DLD1 (cell line): ENCODE measurements at regions not wholly inside any gene's neighbourhood (a gene's known extent, or its start where the extent isn't known, plus 50 kb on each side); places are given as distances from the start of the nearest gene placed in this dataset.

Experiments
- in situ Hi-C: cut with HindIII; loops from 2 replicates; pipeline ENCODE4 v1.10.0; 2017; ENCODE audit warnings: low sequenced_read_pairs

DNA sequence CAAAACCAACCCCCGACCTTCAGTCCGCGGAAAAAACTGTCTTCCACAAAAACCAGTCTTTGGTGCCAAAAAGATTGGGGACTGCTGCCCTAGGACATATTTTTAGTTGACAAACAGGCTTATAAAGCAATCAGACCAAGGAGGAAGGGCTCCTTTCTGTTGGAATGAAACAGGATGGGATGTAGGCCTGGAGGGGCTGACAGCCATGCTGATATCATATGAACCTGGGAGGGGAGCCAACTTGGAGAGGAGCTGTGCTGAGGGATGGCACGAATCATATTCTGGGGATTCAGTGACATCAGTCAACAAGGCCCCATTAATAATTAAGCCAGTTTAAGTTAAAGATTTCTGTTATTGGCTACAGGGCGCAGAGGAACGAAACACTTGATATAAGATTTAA is 225.4 kb upstream of the TSHZ2 start:
- in situ Hi-C loops = no loop called here

DNA sequence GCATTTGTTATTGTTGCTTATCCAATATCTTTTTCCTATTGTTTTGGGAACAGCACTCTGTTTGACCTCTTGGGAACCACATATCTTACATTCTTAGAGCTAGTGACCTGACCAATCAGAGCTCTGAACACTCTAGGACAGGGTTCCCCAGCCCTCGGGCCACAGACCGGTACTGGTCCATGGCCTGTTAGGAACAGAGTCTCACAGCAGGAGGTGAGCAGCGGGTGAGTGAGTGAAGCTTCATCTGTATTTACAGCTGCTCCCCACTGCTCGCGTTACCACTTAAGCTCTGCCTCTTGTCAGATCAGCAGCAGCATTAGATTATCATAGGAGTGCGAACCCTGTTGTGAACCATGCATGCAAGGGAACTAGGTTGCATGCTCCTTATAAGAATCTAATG is 226.0 kb upstream of the TSHZ2 start:
- in situ Hi-C loops = no loop called here

DNA sequence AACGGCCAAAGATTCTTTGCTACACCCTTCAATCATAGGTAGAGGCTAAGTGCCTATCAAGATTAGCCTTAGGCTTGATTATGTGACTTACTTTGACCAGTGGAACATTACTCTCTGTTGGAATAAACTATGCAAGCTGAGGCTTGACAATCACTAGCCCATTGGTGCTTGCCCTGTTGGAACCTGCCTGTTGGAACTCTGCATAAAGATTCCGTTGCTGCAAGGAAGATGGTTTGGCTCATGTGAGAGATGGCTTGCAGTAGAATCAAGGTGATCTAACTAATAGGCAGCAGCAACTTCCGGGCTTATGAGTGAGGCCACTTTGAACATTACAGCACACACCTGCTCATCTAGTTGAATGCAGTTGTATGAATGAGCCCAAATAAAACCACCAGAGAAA is 227.7 kb upstream of the TSHZ2 start:
- in situ Hi-C loops = no loop called here

DNA sequence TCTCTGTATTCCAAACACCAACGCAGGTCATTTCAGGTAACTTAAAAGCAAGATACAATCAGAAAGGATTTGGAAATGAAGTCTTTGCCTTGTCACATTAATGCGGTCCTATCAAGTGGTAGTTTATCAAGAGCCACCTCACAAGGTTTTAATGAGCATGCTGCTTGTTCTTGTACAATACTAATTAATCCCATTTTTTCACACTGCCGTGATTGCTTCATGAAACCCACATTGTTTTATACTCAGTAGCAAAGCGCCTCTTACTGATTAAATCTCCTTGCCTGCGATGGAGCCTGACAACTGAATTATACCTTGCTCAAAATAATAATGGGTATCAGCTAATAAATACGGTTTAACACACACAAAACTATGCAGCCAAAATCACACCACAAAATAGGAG is 234.1 kb upstream of the TSHZ2 start:
- in situ Hi-C loops = no loop called here

DNA sequence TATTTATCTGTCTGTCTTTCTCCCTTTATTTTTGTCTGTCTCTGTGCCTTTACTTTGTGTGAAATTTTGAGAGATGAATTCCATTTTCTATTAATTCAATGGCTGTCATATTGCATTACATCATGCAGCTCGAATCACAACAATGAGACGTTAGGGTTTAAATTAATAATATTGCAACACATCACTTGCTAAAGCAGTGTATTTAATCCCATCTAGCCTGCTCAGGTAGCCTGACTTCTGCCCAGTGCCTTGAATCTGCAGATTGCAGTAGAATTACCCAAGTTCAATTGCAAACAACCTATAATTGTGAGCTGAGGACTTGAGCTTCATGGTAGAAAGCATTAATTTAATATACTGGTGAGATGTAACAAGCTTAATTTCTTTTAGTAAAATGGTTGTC is 235.7 kb upstream of the TSHZ2 start:
- in situ Hi-C loops = no loop called here

DNA sequence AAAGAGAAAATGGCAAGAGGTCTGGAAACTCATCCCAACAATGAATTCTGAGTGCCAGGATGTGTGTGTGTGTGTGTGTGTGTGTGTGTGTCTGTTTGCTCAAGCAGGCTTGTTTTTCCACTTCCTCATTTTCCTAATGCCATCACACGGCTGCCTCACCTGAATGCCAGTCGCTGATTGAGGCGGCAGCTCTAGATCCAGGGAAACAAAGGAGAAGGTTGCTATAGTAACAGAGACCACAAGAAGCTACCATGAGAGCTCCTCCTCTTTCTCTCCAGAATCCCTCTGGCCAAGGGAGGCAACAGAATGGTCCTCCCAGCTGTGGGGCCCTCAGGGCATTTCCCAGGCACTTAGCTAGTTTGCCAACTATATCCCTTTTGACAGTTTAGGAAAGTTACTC is 241.1 kb upstream of the TSHZ2 start:
- in situ Hi-C loops = no loop called here

DNA sequence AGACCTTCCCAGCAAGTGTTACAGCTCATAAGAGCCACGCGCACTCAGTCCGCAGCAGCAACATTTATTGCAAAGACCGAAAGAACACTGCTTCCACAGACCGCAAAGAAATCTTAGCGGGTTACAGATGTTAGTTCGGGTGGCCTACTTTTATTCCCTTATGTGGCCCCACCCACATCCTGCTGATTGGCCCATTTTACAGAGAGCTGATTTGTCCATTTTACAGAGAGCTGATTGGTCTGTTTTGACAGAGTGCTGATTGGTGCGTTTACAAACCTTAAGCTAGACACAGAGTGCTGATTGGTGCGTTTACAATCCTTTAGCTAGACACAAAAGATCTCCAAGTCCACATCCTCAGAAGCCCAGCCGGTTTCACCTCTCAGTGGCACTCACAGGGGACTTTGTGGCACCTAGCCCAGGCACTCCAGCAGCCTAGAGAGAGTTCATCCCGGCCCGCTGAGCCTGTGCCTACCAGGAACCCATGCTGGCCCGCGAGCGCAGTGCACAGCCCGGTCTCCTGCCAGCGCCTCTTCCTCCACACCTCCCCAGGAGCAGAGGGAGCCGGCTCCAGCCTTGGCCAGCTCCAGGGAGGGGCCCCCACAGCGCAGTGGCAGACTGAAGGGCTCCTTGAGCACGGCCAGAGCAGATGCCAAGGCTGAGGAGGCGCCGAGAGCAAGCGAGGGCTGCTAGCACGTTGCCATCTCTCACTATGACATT is 244.3 kb upstream of the TSHZ2 start:
- in situ Hi-C loops = no loop called here

DNA sequence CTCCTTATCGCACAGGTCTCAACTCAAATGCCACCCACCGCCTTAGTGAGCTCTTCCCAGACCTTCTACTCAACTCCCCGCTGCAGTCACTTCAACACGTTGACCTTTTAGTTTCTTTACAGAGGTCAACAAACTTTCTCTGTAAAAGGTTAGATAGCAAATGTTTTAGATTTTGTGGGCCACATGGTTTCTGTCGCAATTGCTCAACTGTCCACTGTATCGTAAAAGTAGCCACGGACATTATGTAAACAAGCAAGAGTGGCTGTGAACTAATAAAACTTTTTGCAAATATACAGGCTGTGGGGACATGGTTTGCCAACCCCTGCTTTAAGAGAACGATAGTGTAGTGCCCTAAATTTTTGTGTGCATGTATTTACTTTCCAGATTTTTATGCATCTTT is 247.6 kb upstream of the TSHZ2 start:
- in situ Hi-C loops = no loop called here

DNA sequence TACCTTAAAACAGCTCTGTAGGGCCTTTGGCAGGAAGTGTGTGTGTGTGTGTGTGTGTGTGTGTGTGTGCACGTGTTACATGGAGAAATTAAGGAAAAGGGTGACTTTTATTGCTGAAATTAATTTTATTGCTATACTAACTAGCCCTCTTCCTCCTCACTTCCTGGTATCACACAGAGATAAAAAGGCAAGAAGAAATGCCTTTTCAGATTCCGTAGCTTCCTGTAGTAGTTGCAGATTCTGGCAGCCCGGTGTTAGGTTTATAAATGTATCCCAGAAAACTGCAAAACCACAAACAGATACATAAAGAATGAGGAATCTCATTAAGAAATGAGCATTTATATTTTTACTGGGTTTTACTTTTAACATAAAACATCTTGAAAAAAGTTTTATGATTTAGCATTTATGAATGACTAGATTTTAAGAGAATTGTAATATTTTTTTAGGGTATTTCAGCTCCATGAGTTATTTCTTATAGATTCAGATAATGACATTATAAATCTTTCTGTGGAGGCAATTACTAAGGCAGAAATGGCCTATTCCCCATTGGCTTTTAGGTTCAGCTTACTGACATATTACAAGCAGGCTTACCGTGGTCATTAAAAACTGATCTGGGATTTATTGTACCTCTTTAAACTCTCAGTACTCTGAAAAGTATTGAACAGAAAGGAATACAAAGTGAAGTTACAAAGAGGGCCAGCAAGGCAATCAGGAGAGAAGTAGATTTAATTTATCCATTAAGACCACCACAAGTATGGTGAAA is 249.1 kb upstream of the TSHZ2 start:
- in situ Hi-C loops = no loop called here

DNA sequence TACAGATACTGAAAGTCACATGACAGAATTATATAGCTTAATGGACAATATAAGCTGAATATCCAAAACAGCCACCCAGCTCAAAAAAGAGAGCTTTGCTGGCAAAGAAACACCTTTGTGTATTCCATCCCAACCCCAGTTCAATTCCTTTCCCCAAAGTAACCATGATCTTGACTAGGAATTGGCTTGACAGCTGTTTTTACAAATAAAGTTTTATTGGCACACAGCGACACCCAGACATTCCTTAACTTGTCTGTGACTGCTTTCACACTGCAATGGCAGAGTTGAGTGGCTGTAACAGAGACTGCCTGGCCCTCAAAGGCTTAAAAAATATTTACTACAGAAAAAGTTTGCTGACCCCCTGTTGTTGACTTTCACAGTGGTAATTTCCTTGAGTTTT is 264.0 kb upstream of the TSHZ2 start:
- in situ Hi-C loops = no loop called here

DNA sequence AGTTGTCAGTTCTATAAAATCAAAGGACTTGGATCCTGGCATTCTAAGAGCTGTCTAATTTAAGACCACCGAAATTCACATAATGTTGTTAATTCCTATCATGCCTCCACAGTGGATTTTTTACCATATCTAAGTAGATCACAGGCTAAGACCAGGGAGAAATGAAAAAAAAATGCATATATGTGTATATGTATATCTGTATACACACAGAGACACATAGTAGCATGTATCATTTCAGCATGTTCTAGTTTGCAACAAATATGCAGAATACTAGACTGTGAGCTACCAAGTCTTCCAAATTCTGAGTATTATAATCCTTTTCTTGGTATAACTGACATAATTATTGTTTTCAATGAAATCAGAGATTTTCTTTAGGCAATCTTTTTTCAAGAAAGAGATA is 267.6 kb upstream of the TSHZ2 start:
- in situ Hi-C loops = no loop called here

DNA sequence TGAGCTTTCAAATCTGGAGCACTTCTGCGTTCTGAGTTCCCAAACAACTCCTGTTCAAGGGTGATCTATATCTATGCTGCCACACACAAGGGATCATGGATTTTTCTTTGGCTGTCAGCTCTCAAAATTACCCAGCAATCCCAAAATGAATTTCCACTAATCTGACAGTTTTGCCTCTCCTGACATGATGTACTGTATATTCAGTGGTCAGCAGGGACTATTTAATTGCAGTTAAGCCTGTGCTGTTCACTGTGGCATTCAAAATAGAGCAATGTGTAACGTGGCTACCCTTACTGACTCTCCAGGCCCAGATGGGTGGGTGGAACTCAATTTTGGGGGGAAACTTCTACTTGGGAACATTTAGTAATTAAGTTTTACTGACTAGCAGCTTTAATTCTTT is 283.8 kb upstream of the TSHZ2 start:
- in situ Hi-C loops = no loop called here

DNA sequence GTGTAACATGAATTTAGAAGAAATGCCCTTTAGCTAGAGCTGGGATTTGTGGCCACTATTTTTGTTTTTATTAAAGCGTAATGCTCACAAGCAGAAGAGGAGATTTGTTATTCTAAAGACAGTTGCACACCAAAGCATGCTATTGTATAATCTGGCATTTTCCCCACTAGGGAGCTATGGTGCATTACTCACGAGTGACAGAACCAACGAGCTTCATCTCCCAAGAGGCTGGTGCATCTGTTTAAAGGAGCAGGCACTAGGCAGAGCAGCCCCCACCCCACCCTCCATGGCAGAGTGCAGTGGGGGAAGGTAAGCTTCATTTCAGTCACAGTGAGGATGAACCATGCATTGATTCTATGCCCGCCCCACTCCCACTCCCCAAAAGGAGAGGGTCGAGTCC is 287.3 kb upstream of the TSHZ2 start:
- in situ Hi-C loops = no loop called here

DNA sequence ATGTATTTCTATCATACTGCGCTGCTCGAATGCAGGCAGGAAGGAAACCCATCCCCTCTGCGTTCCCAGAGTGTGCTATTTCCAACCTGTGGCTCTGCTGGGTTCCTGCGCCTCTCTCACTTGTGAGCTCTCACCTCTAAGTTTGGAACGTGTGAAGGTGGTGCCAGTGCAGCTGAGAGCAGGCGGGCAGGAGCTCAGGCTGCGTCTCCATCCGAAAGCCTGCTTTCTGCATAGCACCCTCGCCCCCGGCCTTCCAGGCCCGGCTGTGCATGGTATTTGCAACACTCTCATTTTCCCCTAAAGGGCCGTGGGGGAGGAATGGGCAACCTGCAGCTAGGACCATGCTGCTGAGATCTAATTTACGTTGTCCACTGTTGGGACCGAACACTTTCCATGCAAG is 288.0 kb upstream of the TSHZ2 start:
- in situ Hi-C loops = no loop called here

DNA sequence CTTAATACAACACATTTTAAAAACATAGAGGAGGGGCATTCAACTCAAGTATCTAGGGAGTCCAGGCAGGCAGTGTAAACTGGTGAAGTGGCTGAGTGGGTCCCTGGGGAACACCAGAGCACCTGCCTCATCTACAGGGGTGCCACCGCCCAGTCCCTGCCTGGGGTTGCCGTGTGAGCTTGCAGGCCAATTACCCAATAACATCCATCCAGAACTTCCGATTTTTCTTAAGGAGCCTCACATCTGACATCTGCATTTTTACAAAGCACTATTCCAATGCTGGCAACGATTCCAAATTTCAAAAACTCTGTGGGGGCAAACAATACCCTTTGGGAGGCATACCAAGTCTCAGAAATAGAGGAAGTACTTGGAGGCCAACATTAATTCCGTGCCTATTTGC is 288.4 kb upstream of the TSHZ2 start:
- in situ Hi-C loops = no loop called here

DNA sequence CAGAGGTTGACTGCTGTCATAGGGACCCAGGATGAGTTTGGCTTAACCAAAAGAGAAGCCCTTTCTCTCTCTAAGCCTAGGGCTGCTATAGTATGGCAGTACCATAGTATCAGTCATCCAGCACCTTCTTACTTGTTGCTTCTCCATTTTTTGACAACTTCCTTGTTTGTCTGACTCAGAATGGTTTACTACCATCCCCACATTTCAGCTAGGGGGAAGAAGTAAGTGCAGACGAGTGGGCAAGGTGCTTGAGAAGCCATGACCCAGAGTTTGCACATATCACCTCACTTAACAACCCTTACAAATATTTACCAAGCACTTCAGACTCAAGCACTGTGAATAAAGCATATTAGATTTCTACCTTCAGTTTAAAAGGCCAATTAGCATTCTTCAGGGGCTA is 289.9 kb upstream of the TSHZ2 start:
- in situ Hi-C loops = no loop called here

DNA sequence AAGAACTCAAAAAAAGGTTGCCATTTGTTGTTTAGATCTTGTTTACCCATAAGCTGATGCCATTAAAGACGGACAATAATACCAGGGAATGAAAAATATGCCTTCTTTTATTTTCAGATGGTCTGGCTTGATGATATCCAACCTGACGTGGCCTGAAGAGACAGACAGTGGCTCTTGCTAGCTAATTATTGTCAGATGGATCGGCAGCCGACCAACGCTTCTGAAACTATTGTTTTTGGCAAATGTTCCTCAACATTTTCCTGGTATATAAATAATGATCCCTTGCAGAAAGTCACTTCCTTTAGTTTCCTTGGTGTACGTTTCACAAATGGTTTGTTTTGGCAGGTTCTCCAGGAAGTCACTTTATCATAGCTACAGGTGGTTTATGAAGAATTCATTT is 290.9 kb upstream of the TSHZ2 start:
- in situ Hi-C loops = no loop called here

DNA sequence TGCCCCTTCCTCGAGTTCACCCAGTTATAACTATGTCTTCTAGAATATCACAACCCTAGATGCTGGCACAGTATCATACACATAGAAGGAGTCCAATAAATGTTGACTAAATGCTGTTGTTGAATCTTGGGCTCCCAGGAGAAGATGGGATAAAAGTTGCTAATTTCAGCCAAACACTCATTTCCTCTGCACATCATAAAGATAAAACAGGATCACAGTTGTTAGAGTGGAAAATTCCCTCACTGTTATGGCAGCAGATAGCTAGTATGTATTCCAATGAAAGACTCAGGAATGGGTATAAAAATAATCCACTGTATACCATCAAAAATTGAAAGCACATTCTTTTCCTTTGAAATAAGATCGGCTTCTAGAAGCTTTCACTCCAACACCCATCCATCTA is 294.9 kb upstream of the TSHZ2 start:
- in situ Hi-C loops = no loop called here

DNA sequence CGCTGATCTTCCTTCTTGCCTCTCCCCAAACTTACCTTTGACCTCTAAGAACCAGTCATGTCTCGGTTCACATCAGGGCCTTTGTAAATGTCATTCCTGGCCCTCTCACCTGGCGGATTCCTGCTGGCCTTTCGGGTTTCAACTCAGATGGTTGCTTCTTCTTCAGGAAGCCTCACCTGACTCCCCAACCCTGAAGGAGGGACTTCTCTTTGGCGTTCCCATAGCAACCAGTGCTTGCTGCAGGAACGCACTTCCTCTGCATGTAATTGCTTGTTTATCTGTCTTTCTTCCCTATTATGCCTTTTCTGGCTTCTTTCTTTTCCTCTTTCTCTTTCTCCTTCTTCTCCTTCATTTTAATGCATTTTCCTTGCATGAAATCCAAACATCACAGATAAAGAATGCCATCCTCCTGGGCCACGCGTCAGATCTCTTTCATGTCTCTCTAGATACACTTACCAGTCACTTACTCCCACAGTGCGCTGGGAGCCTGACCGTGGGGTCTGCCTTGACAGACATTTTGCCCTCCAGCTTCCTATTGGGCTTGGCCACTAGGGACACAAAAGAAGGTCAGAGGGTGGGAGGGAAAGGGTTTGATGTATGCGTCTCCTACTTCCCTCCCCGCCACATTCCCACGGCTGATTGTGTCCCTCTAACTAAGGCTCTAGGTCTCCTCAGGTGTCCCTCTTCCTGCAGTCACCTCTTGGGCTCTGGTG is 295.7 kb upstream of the TSHZ2 start:
- in situ Hi-C loops = no loop called here

DNA sequence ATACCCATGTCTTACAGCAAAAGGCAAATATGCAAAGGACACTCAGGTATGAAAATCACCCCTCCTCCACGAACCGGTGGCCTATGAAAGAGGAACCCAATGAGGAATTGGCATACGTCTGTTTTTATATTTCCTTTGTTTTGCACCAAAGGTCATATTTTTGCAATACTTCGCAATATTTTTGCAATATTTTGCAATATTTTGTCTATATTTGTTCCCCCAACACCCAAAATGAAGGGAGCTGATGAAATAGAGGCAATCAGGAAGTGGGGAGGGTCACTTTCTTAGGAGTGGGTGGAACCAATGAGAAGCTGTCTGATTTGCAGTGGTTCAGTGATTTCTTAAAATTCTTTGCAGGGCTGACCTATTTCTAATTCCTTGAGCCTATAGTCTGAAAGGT is 296.8 kb upstream of the TSHZ2 start:
- in situ Hi-C loops = no loop called here

DNA sequence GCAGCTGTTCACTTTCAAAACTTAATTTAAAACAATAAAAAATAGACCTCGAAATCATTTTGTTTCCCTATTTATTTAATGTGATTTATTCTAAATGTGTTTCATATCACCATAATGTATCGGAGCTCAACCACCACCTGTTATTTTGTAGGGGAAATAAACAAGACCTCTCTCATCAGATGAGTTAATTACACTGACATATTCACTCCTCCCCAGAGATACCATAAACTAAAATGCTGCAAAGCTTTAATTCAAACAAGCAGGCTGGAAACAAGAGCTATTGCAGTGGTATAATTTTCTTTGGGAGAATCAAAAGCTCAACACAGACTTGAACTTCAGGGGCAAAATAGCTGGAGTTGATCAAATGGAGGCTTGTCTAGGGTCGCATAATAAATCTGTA is 303.5 kb upstream of the TSHZ2 start:
- in situ Hi-C loops = no loop called here

DNA sequence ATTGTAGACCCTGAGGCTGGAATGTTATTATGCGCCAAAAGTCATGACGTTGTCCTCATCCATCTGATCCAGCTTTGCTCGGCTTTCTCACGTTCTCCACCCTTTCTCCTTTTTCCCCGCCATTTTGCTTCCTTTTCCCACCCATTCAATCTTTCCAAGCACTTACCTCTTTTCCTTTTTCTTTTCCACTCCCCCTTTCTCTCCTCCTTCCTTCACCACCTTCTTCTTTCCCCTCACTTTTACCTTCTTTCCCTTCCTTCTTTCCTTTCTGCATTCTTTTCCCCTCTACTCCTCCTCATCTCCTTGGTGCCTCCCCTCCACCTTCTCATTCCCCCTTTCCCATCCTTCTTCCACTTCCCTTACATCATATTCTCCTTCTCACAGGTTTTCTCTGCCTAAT is 304.8 kb upstream of the TSHZ2 start:
- in situ Hi-C loops = no loop called here
